GM18951 (cell line): ENCODE measurements at regions not wholly inside any gene's neighbourhood (a gene's known extent, or its start where the extent isn't known, plus 50 kb on each side); places are given as distances from the start of the nearest gene placed in this dataset.

Source experiments
- POLR2A ChIP-seq: IDR thresholded peaks from 4 replicates; pipeline ENCODE4 v1.6.1; 2011; ENCODE audit warnings: mild to moderate bottlenecking; ENCODE audit not compliant: insufficient read length, insufficient read depth; ENCODE audit errors: extremely low read depth
- in situ Hi-C: fragments of 300-500 bp; cut with MboI; formaldehyde crosslinking; loops from one replicate; pipeline ENCODE4 v1.12.0; 2022; ENCODE audit warnings: low sequenced_read_pairs, mixed read lengths, inconsistent platforms; ENCODE audit not compliant: unreplicated experiment

DNA sequence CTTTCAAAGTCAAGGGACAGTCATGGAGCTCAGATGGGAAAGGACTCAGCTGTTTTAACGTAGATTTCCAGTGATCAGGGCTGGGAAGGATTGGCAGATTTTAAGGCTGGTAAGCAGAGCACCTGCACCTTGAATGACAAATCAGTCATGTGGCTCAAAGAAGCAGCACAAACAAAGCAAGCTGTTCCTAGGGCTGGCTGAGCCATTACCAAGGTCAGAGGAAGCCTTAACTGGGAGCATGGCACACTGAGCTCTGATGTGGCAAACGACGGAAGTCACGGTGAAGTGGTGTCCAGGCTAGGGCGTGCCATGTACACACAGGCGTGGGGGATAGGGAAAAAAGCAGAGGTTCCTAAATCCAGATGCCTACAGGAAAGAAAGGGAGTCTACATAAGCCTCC lies 84.6 kb upstream of the PFN2 start:
- in situ Hi-C loops: no loop called here
- TF ChIP-seq POLR2A: no peak

DNA sequence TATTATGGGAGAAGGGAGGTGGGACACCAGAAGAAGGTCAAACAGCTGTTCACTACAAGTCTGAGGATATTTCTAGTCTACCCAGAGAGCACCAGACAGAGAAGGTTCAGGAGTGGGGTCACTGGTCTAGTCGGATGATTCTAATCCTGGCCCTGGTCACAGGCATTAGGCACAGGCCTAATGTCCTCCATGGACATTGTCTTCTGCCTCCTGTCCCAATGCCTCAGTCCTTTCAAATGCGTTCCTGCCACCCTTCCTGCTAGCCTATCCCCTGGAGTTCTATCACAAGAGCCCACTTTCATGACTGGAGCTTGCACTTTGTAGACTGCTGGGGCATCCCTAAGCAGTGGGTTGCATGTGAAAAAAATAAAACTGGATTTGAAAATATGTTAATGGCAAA lies 83.9 kb upstream of the PFN2 start:
- TF ChIP-seq POLR2A: no peak
- in situ Hi-C loops: no loop called here

DNA sequence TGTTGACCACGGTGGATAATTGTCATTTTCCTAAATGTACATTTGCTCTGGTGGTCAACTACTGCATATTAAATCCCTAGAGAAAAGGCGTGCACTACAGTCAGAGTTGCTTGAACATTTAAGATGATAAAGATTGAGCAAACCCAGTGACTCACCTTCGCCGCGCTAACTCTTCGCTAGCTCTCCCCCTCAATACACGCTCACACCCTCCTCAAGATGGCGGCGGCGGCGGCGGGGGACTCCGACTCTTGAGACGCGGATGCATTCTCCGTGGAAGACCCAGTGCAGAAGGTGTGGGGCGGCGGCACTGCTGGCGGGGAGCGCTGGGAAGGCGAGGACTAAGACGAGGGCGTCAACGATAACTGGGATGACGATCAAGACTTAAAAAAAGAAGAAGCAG lies 79.8 kb upstream of the PFN2 start:
- in situ Hi-C loops: no loop called here
- TF ChIP-seq POLR2A: no peak

DNA sequence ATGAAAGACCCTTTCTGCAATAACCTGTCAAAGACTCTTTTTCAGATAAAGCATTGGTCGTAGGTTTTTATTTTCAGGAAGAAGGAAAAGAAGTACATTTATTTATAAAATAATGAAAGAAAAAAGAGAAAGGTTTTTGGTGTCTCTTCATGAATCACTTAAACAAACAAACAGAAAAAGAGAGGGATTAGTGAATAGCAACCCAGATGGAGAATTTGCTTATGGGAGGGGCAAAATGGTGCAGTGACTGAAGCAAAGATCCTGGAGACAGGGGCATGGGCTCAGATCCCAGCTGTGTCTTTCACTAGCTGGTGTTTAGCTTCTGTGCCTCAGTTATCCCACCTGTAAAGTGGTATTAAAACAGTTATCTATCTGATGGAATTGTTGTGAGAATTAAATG lies 78.6 kb upstream of the PFN2 start:
- in situ Hi-C loops: no loop called here

DNA sequence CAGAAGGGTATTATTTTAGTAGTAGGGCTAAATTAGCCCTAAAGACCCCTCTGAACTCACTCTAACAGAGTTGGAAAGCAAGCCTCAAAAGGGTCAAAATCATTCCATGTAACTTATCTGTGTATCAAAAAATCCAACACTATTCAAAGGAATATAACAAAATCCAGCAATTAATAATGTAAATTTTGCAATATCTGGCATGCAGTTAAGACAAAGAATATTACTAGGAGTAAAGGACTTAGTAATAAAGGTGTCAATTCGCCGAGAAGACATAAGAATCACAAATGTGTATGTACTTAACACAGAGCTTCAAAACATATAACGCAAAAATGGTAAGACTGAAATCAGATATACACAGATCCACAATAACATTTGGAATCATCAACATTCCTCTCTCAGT lies 71.2 kb upstream of the PFN2 start:
- in situ Hi-C loops: no loop called here
- no peak for TF ChIP-seq POLR2A

More for the DNA sequence above, 78.6 kb upstream of the PFN2 start:
- no peak for TF ChIP-seq POLR2A

DNA sequence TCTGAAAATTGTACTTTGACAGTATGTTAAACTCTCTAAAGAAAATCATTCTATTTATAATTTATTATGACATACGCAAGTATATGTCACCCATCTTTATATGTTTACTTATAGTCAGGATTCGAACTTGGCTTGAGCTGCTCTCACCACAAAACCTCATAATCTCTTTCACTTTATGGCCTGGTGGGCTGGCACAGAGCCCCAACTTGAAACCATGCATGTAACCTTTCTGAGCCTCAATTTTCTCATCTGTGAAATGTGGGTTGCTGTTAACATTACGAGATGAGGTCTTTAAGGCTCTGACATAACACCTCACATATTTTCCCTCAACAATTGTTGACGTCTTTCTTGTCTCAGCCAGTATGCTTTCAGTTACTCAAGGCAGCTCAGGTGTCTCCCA lies 69.4 kb upstream of the PFN2 start:
- TF ChIP-seq POLR2A: no peak
- in situ Hi-C loops: no loop called here

DNA sequence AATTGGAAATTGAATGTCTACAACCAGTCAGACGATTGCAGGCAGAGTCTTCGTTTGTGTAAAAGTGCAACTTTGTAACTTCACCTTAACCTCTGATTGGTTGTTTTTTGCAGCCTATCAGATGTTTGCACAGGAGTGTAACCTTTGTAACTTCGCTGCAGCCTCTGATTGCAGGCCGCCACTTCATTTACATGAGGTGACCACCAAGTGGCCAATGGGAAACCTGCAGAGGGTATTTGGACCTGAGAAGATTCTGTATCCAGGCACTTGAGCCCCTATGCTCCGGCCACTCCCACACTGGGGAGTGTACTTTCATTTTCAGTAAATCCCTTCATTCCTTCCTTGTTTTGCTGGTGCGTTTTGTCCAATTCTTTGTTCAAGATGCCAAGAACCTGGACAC lies 68.1 kb upstream of the PFN2 start:
- in situ Hi-C loops: no loop called here

DNA sequence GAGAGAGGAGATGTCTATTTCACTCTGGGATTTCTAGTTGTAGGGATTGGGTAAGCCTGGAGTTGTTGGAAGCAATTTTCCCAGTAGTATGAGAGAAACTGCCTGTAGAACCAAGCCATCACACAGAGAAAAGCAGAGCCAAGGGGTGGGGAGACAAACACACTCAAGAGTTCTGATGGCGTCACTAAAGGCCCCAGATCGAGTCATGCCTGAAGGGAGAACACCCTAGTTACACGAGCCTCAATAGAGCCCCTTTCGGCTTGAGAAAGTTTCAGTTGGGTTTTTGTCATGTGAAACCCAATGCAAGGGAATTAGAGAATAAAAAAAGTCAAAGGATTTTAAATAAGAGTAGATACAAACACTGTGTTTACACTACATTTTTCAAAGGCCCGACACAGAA lies 66.1 kb upstream of the PFN2 start:
- in situ Hi-C loops: no loop called here
- TF ChIP-seq POLR2A: no peak

More for the DNA sequence above, 68.1 kb upstream of the PFN2 start:
- TF ChIP-seq POLR2A: no peak

DNA sequence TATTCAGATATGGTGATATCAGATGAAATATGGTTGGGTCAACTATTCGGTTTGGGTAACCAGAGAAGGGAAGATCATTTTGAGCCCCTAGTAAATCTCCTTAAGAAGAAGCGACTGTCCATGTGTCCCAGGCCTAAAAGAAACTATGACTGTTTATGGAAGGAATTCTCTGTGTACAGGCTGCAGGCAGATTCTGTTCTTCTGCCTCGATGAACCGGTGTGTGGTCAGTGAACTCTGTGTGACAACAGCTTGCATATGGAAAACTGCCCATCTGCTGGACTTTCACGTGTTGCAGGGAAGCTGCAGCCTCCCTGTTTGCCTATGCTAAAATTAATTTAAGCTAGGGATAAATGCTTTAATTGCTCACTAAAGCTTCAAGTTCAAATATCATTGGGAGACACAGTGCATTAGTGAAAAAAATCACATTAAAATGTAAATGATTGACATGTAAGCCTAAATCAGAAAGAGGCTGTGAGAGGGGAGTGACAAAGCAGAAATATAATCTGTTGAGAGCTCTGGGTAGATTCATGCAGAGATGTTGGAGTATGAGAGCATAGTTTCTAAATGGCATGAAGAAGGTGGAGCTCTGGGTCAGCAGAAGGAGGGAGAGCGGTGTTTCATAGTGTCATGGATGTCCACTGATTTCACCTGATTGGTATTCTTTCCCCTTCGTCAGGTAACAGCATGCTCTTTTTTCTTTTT lies 65.4 kb upstream of the PFN2 start:
- no peak for TF ChIP-seq POLR2A
- in situ Hi-C loops: no loop called here

DNA sequence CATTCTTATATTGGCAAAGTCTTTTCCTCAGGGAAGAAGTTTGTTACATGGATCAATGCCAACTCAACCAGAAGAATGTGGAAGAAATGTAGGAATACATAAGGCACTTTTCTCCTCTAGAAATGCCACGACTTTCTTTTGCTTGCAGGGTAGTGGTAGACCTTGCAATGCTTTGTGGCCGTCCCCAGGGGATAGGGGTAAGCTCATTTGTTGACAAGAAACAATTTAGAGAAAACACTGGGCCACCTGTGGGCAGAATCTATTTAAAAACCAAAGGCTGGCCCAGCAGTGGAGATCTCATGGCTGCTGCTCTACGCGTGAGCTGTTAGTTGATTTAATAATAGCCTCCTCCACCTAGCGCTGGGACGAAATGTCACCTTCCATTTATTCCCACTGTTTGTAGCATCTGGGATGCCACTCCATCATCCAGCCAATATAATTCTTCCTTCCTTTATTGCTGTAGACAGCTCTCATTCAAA lies 64.6 kb upstream of the PFN2 start:
- in situ Hi-C loops: no loop called here
- no peak for TF ChIP-seq POLR2A

DNA sequence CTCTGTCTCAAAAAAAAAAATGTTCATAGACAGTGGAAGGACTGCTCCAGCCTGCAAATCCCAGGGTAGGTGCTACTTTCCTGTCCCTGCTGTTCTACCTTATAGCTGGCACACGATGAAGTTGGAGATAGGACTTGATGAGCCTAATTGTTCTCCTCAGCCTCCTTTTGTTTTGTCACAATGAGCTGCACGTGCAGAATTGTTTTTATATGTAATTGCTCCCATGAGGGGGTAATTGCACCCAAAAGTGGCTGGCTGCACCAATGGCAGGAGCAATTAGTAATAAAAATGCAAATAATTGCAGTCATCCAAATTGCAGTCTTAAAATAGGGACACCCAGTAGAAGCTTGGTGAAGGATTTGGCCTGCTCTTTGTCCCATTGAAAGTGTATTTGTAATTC lies 63.0 kb upstream of the PFN2 start:
- in situ Hi-C loops: no loop called here
- no peak for TF ChIP-seq POLR2A

DNA sequence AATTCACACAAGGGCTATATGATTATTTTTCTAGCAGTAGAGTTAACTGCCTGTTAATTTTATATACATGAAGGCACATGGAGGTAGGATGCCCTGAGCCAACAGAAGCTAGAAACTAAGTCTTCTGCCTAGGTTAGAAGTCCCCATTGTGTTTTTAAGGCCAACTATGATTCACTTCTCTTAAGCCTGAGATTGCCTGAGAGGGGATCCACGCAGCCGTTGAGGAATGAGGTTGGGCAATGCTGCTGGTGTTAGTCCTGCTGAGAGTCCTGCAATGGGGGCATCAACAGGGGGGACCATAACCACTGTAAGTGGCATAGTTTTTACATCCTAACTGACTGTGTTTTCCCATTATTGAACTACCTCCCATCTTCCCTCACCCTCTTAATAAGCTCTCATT lies 60.1 kb upstream of the PFN2 start:
- in situ Hi-C loops: no loop called here
- no peak for TF ChIP-seq POLR2A

DNA sequence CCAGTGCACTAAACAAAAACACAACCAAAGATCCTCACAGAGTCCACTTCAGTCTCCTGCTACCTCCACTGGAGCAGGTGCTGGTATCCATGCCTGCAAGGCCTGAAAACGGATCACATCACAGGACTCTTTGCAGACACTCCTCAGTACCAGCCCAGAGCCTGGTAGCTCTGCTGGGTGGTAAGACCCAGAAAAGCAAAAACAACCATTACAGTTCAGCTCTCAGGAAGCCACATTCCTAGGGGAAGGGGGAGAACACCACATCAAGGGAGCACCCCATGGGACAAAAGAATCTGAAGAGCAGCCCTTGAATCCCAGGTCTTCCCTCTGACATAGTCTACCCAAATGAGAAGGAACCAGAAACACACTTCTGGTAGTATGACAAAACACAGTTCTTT lies 52.5 kb upstream of the PFN2 start:
- in situ Hi-C loops: no loop called here
- no peak for TF ChIP-seq POLR2A

DNA sequence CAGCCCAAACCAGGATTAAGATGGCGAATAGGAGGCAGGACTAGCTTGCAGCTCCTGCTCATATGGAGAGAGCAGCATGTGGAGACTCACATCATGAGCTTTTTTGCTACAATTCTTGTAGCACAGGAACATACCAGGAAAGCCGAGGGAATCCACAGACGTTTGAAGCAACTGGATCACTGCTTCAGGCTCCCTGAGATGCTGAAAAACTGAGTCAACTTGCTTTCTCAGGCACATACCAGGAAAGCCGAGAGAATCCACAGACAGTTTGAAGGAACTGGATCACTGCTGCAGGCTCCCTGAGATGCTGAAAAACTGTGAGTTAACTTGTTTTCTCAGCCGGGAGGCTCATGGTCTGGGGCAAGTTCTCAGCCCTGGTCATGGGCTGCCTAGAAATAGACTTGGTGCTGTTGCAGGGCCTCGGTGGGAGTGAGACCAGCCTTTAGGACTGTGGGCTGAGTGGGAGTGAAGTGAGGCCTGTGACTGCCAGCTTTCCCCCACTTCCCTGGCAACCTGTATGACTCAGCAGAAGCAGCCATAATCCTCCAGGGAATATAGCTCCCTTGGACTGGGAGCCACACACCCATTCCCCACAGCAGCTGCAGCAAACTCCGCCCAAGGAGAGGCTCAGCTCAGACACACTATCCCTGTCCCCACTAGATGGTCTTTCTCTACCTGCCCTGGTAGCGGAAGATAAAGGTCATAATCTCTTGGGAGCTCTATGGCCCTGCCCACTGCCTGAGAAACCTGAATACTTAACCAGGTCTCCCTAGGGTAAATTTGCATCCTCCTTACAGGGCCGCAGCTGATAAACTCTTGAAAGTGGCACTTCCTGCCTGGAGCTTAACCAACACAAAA lies 51.9 kb upstream of the PFN2 start:
- TF ChIP-seq POLR2A: no peak
- in situ Hi-C loops: no loop called here
